Esophagus muscularis mucosa (tissue), 3 donors: ENCODE measurements at regions not wholly inside any gene's neighbourhood (a gene's known extent, or its start where the extent isn't known, plus 50 kb on each side); places are given as distances from the start of the nearest gene placed in this dataset.
"Not testable (repeated sequence)": the region's sequence is repeated elsewhere in the genome, so short reads cannot be mapped to it uniquely, and the experiment has no call there.

Experiments
- CTCF ChIP-seq, 3 experiments: fragments of 200-600 bp in 2 of 3; fragments of 450-650 bp in 1 of 3; sonication (generic) in 2 of 3; IDR thresholded peaks; one replicate each; pipeline ENCODE4 v1.5.1; 2017 to 2019; ENCODE audit warnings: antibody characterized with exemption in 3 of 3, mild to moderate bottlenecking in 2 of 3, moderate library complexity in 1 of 3
- POLR2A ChIP-seq: fragments of 450-650 bp; IDR thresholded peaks from one replicate; pipeline ENCODE4 v1.6.1; 2017; ENCODE audit warnings: antibody characterized with exemption, moderate library complexity, mild to moderate bottlenecking, low read depth

- TF ChIP-seq CTCF (IDR thresholded peaks at IDR 0.05); POLR2A: not testable (repeated sequence)
Observed at GRCh38 chr11:96488911-96489310, 99.1 kb downstream of the JRKL start.
